MM.1S (cell line): ENCODE measurements at regions not wholly inside any gene's neighbourhood (a gene's known extent, or its start where the extent isn't known, plus 50 kb on each side); places are given as distances from the start of the nearest gene placed in this dataset.

ENCODE experiments used
- CTCF ChIP-seq: fragments of 300-600 bp; sonication (generic); IDR thresholded peaks from 2 replicates; pipeline ENCODE4 v1.5.1; 2016; ENCODE audit warnings: antibody characterized with exemption, low read length, mixed read lengths
- EZH2 ChIP-seq: fragments of 300-600 bp; sonication (generic); optimal IDR thresholded peaks from 2 replicates; pipeline ENCODE3; 2017; ENCODE audit warnings: low read depth, mild to moderate bottlenecking, antibody characterized with exemption, low read length, mixed read lengths
- EZH2phosphoT487 ChIP-seq: fragments of 300-600 bp; sonication (generic); IDR thresholded peaks from 2 replicates; pipeline ENCODE4 v1.6.1; 2018; ENCODE audit warnings: antibody characterized with exemption, low read length

- TF ChIP-seq CTCF (no peak), EZH2phosphoT487 (no peak), EZH2 (no peak)
Observed at GRCh38 chr5:174618589-174618988, 105.8 kb upstream of the MSX2 start.
